ENCODE measurements at regions not wholly inside any gene's neighbourhood (a gene's known extent, or its start where the extent isn't known, plus 50 kb on each side); places are given as distances from the start of the nearest gene placed in this dataset.

DNA sequence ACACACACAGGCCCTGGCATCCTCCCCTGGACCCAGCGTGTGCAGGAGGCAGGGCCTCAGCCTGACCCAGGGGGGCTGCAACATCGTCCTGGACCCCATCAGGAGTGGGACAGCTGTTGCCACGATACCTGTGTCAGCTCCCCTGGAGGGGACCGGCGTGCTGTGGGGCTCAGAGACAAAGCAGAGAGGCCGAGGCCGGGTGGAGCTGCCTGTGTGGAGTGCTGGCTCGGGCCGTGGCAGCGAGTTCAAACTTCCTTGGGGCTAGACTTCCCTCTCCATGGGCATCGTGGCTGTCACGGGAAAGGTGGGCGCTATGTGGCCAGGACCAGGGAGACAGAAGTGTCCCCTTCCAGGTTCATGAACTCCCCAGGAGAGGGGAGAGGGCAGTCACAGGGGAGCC, 155.0 kb upstream of the SFSWAP start:
- TF ChIP-seq POLR2AphosphoS5 (IDR thresholded peaks at IDR 0.05; ENCODE audit: low read depth, low read length) (no peak), POLR2A (IDR thresholded peaks at IDR 0.05; ENCODE audit: low read depth, low read length) (no peak), TAF1 (IDR thresholded peaks at IDR 0.05; ENCODE audit: low read depth, low read length) (no peak), PAX5 (IDR thresholded peaks at IDR 0.05; ENCODE audit: insufficient read depth, low read length, severe bottlenecking) (no peak), POU2F2 (IDR thresholded peaks at IDR 0.05; ENCODE audit: low read depth, low read length) (no peak)

Data from GM12891 (cell line).